Activated CD8-positive, alpha-beta memory T cell treated with anti-CD3 and anti-CD28 coated beads for 4 hours (primary cell): ENCODE measurements at regions not wholly inside any gene's neighbourhood (a gene's known extent, or its start where the extent isn't known, plus 50 kb on each side); places are given as distances from the start of the nearest gene placed in this dataset.
"Not testable (repeated sequence)": the region's sequence is repeated elsewhere in the genome, so short reads cannot be mapped to it uniquely, and the experiment has no call there.

Source experiments
- DNase-seq, 2 donors: peaks; one replicate each; pipeline ENCODE4 v3.0.0-alpha.2; 2020; ENCODE audit warnings: low read depth in 2 of 2

DNA sequence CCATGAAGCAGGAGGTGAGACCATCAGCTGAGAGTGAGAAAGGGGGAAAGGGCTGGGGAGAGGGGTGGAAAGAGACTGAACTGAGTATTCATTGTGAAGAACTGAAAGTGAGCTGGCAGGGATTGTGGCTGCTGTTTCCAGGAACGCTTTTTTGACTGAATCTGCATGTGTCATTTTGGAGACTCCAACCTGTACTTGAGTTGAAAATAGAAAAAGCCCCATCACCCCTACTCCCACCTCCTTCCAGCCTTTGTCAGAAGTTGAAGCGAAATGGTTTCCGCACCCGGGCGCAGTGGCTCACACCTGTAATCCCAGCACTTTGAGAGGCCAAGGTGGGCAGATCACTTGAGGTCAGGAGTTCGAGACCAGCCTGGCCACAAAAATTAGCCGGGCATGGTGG, 128.0 kb upstream of the GPR12 start:
- no peak for DNase-seq

DNA sequence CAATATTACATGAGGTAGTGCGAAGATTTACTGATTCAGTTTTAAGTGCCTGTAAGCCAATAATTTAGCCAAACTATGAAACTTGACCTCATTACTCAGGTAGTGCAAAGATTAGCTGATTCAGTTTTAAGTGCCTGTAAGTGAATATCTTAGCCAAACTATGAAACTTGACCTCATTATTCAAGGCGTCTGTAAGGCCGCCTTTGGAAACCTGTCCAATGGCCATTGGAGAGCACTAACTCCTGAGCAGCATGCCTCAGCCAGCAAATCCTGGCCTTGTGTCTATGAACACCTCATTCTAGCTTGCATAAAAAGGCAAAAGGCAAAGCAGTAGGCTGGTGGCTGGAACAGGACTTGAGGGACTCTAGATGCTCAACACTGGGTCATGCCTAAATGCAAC, 127.0 kb upstream of the GPR12 start:
- no peak for DNase-seq

- no peak for DNase-seq
Measured at GRCh38 chr13:26883613-26884257, 123.1 kb upstream of the GPR12 start.

DNA sequence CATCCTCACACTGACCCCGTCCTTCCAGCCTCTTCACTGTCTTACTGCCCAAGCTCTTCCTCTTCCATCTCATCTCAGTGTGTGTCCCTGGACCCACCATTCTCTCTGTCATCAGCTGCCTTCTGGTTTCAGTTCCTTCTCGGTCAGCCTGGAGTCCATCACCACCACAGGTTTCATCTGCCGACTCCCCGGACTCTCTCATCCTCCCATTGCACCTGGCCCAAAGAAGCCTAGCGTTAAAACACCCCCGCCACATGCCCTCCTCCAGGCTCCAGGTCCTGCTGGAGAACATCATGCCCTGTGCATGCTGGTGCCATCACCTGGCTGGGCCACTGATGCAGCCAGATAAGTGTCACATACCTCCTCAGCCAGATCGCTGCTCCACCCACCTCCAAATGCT, 122.1 kb upstream of the GPR12 start:
- no peak for DNase-seq

DNA sequence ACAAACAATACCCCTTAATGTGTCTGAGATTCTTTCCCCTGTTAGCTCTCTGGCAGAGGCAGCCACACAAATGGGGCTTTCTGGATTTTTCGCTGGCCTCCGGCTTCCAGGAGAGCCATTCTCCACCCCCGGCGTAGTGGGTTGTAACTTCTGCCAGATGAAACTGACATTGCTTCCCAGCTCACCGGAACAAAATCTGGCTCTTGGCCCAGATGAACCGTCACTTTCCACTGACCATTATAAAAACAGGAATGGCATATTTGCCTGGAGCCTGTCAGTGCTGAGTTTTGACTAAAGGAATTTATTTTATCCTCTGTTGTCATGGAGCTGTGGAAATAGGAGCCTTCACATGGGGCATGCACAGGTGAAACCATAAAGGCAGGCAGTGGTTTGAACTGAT, 120.6 kb upstream of the GPR12 start:
- no peak for DNase-seq

GRCh38 chr13:26880735-26881134, 120.1 kb upstream of the GPR12 start:
- DNase-seq, result no peak

- no peak for DNase-seq
Measured at GRCh38 chr13:26878438-26878837, 117.9 kb upstream of the GPR12 start.

DNA sequence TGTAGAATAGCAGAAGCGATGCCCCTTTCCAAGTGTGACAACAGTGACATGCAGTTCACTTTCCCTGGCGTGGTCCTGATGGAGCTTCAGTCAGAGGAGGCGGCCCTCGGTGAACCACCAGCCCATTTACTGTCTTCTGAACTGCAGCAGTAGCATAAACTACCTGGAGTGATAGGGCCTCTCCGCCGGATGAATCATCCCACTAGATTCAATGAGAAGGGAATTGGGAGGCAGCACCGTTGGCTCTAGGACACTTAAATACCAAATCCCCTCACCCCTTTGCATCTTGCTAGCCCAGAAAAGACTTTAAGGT, 112.8 kb upstream of the GPR12 start:
- DNase-seq, result no peak

DNA sequence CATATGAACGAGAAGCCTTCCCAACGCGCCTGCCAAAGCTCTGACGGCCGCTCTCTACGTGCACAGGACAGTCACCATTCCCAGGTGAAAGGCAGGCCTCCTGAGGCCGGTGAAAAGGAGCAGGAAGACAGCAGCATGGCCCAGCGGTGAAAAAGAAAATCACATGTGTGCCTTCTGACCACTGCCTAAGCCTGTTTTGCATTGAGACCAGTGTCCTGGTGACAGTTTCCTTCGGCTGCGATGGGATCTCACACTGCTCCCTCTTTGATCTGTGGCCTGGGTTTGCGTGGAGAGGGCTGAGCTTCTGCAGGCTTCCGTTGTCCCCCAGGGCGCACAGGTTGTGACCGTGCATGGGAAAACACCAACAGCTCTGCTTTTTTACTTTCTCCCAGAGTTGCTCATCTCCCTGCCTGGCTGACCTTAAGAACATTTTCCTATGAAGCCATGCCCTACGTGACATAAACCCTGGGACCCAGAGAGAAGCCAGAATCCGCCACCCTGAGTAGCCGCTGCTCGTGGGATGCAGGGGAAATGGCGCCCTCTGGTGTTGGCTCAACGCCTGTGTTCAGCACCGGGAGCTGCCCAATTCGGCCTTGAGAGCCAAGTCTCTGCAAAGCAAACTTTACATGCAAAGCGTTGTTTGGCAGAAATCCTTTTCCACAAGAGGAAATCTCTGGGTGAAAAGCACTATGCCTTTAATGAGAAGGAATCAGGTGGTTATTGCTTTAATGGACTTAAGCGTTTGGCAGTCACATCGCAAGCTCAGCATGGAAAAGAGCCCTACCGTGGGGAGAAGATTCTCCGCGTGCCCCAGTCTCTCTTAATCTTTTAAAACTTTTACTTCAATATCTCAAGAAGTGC, 112.2 kb upstream of the GPR12 start:
- DNase-seq, result no peak

DNA sequence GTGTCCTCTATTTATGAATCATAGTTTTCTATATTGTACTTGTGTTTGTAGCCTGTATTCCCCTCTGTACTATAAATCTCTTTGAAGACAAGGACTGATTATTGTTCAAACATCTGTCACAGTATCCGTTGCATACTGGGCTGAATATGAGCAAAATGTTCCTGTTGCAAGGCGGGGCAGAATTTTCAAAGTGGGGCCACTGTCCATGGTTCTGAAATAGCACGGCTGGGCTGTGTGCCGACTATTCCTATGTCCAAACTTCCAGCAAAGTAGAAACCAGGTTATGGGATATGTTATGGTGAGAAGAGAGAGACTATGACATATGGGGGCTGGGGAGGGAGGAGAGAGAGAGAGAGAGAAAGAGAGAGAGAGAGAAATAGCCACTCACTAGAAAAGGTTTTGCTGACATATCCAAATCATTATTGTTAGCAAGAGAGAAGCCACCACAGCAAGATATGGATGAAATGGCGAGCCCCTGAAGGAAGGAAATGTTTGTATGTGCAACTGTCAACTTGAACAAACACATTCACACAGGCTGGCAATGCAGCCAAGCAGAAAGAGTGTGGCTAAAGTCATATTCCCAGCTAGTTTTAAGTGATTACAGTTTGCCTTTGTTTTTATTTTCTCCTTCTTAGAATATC, 107.0 kb upstream of the GPR12 start:
- DNase-seq, result no peak

DNA sequence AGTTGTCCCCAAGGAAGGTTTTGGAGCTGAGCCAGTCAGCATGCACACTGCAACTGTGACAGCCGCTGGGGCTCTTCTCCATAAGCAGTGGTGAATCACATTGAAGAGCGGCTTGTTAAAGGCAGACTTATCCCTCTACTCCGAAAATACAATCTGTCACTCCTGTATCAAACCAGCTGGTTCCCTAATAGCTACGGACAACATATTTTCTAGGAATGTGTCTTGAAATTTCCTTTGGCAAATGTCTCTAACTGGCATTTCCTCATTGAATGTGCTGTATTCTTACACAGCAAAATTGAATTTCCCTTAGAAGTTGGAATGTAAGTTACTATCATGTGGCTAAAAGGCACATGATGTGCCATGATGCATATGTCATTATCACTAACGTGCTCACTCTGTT, 104.0 kb upstream of the GPR12 start:
- DNase-seq, result no peak

DNA sequence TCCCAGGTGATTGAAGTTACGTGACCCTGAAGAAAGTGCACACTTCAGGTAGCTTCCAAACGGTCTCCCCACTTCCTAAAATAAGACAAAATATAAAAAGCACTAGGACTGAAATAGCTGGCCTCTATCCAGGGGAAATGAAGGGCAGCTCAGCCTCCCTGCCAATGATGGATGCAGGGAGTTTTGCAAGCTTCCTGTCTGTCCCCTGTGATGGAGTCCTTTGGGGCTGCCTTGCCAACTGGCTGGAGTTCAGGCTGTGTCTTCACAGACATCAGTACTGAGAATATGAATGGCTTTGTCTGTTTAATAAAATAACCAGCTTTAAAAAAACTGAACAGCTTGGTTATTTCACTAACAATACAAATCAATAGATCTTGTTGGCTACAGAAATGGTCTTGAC, 101.4 kb upstream of the GPR12 start:
- no peak for DNase-seq

GRCh38 chr13:26855921-26856320, 95.3 kb upstream of the GPR12 start:
- no peak for DNase-seq

- DNase-seq, result no peak
Measured at GRCh38 chr13:26855071-26855470, 94.5 kb upstream of the GPR12 start.

GRCh38 chr13:26853323-26853722, 92.7 kb upstream of the GPR12 start:
- no peak for DNase-seq

DNA sequence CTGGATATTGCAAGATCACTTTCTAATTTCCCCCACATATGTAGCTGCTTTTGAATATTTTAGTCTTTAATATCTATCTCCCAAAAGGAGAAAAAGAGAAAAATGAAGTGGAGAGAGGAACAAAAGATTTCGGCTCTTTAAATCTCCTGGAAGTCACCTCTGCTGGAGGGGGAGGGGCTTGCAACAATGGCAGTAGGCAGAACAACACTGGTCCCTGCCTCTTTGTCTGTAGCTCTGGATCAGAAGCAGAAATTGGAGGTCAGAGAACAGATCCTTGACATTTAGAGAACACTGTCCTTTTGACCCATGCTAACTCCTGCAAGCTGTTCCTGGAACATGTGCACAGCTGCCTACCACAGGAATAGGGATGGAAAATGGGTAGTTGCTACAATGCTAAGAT, 86.7 kb upstream of the GPR12 start:
- no peak for DNase-seq

DNA sequence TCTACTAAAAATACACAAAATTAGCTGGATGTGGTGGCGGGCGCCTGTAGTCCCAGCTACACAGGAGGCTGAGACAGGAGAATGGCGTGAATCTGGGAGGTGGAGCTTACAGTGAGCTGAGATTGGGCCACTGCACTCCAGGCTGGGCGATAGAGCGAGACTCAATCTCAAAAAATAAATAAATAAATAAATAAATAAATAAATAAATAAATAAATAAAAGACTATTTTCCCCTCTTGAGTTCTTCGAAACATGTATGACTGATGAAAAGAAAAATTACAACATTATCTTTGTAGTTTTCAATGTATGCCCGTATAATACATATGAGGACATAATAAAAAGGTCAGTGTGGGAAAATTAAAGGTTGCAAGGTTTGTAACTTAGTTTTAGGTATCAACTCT, 84.5 kb upstream of the GPR12 start:
- not testable (repeated sequence) for DNase-seq

DNA sequence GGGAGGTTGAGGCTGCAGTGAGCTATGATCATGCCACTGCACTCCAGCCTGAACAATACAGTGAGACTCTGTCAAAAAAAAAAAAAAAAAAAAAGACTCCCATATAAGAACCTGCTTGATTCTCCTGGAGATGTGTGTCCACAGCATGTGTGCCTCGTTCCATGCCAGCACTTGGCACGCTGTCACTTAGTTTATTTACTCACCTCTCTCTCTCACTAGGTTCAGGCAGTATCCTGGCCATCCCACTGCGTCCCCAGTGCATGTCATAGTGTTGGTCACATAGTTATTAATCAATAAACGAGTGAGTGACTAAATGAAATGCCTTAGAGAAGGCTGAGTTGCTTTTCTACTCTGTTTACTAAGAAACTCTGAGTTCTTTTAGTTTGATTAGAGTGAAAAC, 79.1 kb upstream of the GPR12 start:
- no peak for DNase-seq

DNA sequence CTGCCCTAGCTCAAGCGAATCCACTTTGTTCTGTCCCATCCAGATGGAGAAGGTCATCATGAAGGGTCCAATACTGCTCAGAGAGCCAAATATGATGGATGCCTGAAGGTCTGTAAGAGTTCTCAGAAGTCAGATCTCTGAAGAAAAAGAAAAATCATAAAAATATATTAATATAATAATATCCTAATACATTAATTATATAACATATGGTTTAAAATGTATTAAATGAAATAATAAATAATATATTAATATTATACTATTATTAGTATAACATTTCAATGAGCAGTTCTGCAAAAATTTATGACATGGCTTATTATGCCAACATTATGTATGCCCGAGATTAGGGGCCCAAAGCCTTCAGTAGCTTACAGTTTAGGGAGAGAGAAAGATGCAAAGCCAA, 78.2 kb upstream of the GPR12 start:
- no peak for DNase-seq

DNA sequence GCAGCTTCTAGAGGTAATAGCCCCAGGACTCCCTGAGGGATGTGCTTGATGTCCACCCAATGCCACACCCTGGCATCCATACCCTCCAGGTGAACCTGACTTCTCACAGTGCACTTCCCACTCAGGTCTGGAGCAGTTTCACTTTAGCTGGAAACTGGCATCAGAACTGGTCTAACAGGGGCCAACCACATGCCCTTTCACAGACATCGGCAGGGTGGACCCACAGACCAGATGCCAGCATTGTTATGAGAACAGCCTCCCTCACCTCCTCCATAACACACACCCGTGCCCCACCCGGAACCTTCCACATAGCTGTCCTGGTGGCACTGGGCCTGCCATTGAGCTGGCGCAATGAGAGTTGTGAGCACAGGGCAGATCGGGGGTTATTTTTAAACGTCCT, 77.4 kb upstream of the GPR12 start:
- no peak for DNase-seq

GRCh38 chr13:26837102-26837501, 76.5 kb upstream of the GPR12 start:
- no peak for DNase-seq

GRCh38 chr13:26836626-26837025, 76.0 kb upstream of the GPR12 start:
- DNase-seq, result no peak

DNA sequence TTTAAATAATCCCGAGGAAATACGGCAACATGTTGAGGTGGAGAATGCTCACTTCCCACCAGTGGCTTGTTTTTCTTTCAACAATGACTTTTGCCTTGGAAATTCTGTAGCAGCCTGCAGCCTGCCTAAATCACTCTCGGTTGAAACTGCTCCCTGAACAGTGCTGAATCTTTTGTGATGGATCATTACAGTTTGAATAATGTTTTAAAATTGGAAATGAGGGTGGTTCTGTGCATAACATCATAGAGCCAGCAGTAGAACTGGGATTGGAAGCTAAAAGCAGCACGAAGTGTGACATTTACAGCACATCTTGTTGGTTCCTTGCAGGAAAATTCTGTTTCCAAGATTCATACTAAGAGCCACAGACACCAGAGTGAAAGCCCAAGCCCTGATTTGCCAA, 74.1 kb upstream of the GPR12 start:
- DNase-seq, result no peak
